ENCODE measurements at regions not wholly inside any gene's neighbourhood (a gene's known extent, or its start where the extent isn't known, plus 50 kb on each side); places are given as distances from the start of the nearest gene placed in this dataset.

DNA sequence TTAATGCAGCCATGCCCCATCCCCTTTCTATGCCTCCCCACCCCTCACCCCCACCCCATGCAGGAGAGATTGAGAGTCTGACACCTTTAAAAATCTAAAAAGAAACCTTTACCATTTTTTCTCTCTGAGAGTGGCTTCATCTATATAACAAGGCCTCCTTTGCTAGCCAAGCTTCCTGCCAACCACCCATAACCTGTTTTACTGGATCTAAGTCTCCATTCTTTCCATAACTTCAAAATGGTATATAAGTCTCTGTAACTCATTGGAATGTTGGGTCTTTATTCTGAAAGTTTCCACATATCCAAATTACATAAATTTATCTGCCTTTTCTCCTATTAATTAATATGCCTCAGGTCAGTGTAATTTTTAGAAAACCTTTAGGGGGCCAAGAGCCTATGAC is 1174.0 kb downstream of the MAT2B start:
- TF ChIP-seq, protein P1, sequence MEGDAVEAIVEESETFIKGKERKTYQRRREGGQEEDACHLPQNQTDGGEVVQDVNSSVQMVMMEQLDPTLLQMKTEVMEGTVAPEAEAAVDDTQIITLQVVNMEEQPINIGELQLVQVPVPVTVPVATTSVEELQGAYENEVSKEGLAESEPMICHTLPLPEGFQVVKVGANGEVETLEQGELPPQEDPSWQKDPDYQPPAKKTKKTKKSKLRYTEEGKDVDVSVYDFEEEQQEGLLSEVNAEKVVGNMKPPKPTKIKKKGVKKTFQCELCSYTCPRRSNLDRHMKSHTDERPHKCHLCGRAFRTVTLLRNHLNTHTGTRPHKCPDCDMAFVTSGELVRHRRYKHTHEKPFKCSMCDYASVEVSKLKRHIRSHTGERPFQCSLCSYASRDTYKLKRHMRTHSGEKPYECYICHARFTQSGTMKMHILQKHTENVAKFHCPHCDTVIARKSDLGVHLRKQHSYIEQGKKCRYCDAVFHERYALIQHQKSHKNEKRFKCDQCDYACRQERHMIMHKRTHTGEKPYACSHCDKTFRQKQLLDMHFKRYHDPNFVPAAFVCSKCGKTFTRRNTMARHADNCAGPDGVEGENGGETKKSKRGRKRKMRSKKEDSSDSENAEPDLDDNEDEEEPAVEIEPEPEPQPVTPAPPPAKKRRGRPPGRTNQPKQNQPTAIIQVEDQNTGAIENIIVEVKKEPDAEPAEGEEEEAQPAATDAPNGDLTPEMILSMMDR (IDR thresholded peaks at IDR 0.05; ENCODE audit: extremely low read depth, missing control alignments), result no peak
- no peak for DNase-seq (ENCODE audit: low spot score)

DNA sequence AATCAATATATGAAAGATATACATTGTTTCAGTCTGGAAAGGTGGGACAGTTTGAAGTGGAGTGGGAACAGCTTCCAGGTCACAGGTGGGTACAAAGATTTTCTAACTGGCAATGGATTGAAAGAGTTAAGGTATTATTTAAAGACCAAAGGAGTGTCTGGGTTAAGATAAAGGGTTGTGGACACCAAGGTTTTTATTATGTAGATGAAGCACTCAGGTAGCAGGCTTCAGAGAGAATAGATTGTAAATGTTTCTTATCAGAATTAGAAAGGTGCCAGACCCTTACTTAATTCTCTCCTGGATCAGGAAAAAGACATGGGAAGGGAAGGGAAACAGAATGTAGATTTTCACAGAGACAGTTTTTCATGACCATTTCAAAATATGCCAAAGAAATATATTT is 1174.8 kb downstream of the MAT2B start:
- no peak for DNase-seq (ENCODE audit: low spot score)
- TF ChIP-seq, protein P1 (IDR thresholded peaks at IDR 0.05; ENCODE audit: extremely low read depth, missing control alignments), result no peak

DNA sequence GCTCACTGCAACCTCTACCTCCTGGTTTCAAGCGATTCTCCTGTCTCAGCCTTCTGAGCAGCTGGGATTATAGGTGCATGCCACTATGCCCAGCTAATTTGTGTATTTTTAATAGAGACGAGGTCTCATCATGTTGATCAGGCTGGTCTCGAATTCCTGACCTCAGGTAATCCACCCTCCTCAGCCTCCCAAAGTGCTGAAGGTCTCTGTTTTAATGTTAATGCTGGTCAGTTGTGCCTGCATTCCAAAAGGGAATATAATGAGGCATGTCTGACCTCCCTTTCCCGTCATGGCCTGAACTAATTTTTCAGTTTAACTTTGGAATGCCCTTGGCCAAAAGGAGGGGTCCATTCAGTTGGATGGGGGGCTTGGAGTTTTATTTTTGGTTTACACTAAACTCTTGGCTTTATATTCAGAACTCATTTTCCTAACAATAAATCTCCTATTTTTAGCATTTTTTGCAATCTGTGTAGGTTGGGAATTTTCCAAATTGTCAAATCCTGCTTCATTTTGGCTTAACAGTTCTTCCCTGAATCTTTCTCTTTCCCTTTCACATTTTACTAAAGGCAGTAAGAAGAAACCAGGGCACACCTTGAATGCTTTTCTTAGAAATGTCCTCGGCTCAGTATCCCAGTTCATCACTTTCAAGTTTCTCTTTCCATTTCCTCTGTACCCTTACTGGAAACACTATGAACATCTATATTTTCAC is 1175.5 kb downstream of the MAT2B start:
- TF ChIP-seq, protein P1 (IDR thresholded peaks at IDR 0.05; ENCODE audit: extremely low read depth, missing control alignments), result no peak
- no peak for DNase-seq (ENCODE audit: low spot score)

DNA sequence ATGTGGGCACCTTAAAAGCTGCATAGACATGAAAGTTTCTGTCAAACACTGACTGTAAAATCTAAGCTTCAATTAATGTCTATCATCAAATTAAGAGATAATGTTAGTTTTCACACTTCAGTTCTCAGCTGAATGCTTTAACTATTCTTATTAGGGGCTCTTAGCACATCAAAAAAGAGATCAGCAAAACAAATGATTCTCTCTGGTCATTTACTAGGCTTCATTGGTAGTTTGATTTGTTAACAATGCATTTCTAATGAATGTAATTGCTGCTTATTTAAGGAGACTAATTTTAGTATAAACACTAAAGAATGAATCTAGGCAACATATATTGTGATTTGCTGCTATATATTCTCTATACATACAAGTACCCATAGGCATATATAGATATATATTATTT is 1182.0 kb downstream of the MAT2B start:
- DNase-seq (ENCODE audit: low spot score), result no peak
- TF ChIP-seq, protein P1 (IDR thresholded peaks at IDR 0.05; ENCODE audit: extremely low read depth, missing control alignments), result no peak

DNA sequence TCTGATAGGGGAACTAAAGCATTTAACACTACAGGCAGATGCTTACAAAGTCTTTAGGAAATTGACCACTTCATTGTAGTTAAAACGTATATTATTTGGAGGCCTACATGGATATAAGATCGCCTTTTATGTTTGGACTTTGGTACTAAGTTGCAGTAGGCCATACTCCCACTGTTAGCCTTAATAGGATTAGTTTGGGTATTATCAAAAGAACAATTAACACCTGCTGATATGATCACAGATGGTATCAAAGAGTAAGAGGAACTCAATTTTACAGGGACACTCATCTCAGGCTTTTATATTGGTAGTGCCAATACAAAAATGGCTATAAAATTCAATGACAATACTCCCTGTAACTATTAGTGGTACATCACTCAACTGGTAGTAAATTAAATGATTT is 1183.0 kb downstream of the MAT2B start:
- DNase-seq (ENCODE audit: low spot score), result no peak
- TF ChIP-seq, protein P1 (IDR thresholded peaks at IDR 0.05; ENCODE audit: extremely low read depth, missing control alignments), result no peak

DNA sequence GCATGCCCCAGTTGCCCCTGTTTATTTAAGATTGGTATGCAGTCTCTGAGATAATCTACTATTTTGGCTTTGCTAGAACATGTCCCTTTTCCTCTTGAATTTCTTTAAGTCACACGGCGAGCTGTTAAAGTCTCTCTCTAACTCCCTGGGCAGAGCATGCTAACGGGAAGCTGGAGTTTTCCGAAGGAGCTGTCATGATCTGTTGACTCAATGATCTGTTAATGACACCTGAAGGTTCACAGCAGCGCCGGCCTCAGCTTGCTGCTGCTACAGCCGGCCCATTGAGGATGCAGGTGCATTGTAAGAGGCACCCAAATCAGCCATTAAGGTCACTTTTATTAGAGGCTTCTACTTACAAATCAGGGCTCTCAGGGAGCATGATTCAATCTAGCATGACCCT is 1203.4 kb downstream of the MAT2B start:
- DNase-seq (ENCODE audit: low spot score), result no peak
- TF ChIP-seq, protein P1 (IDR thresholded peaks at IDR 0.05; ENCODE audit: extremely low read depth, missing control alignments), result no peak

DNA sequence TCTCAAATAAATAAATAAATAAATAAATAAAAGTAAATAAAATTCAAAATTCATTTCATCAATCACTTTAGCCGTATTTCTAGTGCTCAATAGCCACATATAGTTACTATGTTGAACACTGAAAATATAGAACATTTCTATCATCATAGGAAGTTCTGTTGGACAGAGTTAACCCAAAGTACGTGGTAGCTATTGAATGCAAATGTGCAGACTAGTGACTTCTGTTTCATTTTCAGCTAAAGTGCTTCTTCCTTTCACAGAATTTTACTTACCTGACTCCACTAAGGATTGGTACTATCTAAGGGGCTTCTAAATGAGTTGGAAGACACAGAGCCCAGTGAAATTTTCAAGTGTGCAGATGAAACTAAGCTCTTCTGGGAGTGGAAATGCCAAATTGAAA is 1208.3 kb downstream of the MAT2B start:
- DNase-seq (ENCODE audit: low spot score), result no peak
- TF ChIP-seq, protein P1 (IDR thresholded peaks at IDR 0.05; ENCODE audit: extremely low read depth, missing control alignments), result no peak
